Thyroid gland (tissue), 4 donors: ENCODE measurements at regions not wholly inside any gene's neighbourhood (a gene's known extent, or its start where the extent isn't known, plus 50 kb on each side); places are given as distances from the start of the nearest gene placed in this dataset.

Experiments
- POLR2A ChIP-seq, 2 donors: fragments of 450-650 bp; IDR thresholded peaks; one replicate each; pipeline ENCODE4 v1.6.1; 2017; ENCODE audit warnings: antibody characterized with exemption in 2 of 2, mild to moderate bottlenecking in 2 of 2, moderate library complexity in 1 of 2
- TF ChIP-seq, protein P1 (sequence below), 6 experiments: fragments of 200-600 bp in 3 of 6; fragments of 450-650 bp in 3 of 6; sonication (generic) in 3 of 6; IDR thresholded peaks; one replicate each; pipeline ENCODE4 v1.5.1; 2016 to 2019; ENCODE audit warnings: antibody characterized with exemption in 6 of 6, mild to moderate bottlenecking in 2 of 6, inconsistent platforms in 1 of 6, moderate library complexity in 1 of 6

DNA sequence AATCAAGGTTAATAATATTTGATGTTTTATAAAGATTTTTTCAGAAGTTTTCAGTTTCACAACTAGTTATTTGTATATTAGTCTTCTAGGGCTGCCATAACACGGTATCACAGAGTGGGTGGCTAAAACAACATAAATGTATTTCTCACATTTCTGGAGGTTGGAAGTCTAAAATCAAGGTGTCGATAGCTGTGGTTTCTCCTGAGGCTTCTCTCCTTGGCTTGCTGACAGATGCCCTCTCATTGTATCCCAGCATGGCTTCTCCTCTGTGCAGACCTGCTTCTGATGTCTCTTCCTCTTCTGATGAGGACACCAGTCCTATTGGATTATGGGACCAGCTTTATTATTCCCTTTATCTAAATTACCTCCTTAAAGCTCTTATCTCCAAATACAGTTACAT is 1456.6 kb downstream of the STIM2 start:
- no peak for TF ChIP-seq POLR2A (IDR thresholded peaks at IDR 0.05)
- TF ChIP-seq, protein P1, sequence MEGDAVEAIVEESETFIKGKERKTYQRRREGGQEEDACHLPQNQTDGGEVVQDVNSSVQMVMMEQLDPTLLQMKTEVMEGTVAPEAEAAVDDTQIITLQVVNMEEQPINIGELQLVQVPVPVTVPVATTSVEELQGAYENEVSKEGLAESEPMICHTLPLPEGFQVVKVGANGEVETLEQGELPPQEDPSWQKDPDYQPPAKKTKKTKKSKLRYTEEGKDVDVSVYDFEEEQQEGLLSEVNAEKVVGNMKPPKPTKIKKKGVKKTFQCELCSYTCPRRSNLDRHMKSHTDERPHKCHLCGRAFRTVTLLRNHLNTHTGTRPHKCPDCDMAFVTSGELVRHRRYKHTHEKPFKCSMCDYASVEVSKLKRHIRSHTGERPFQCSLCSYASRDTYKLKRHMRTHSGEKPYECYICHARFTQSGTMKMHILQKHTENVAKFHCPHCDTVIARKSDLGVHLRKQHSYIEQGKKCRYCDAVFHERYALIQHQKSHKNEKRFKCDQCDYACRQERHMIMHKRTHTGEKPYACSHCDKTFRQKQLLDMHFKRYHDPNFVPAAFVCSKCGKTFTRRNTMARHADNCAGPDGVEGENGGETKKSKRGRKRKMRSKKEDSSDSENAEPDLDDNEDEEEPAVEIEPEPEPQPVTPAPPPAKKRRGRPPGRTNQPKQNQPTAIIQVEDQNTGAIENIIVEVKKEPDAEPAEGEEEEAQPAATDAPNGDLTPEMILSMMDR (IDR thresholded peaks at IDR 0.05), result no peak
